GM12872 (cell line): ENCODE measurements at regions not wholly inside any gene's neighbourhood (a gene's known extent, or its start where the extent isn't known, plus 50 kb on each side); places are given as distances from the start of the nearest gene placed in this dataset.

Experiments
- CTCF ChIP-seq: IDR thresholded peaks from 3 replicates; pipeline ENCODE4 v1.5.1; 2011; ENCODE audit warnings: low read depth, mild to moderate bottlenecking, low read length, moderate library complexity; ENCODE audit not compliant: insufficient read depth

GRCh38 chr13:91144486-91144885 is 203.0 kb upstream of the MIR17HG start:
- TF ChIP-seq CTCF, result no peak

GRCh38 chr13:91145571-91146205 is 201.8 kb upstream of the MIR17HG start:
- no peak for TF ChIP-seq CTCF

- TF ChIP-seq CTCF, result no peak
Measured at GRCh38 chr13:91146601-91147000, 200.9 kb upstream of the MIR17HG start.

- TF ChIP-seq CTCF, result no peak
Measured at GRCh38 chr13:91148098-91148497, 199.4 kb upstream of the MIR17HG start.

- TF ChIP-seq CTCF, result no peak
Measured at GRCh38 chr13:91151921-91152320, 195.6 kb upstream of the MIR17HG start.

GRCh38 chr13:91153372-91153771 is 194.1 kb upstream of the MIR17HG start:
- TF ChIP-seq CTCF, result no peak

GRCh38 chr13:91154558-91155353 is 192.7 kb upstream of the MIR17HG start:
- no peak for TF ChIP-seq CTCF
